Panc1 (cell line): ENCODE measurements at regions not wholly inside any gene's neighbourhood (a gene's known extent, or its start where the extent isn't known, plus 50 kb on each side); places are given as distances from the start of the nearest gene placed in this dataset.

Experiments
- ATAC-seq: fragments of 200-7000 bp; cut with Tn5 transposase; 2 replicates; pipeline ENCODE4 v1.9.1; 2020; ENCODE audit warnings: mild to moderate bottlenecking, moderate library complexity
- BruUV-seq: library from RNA; stranded (reverse); fragments of 400-500 nt; replicated peaks from 2 replicates; lab custom pipeline; 2021; lab: Mats Ljungman, UMichigan
- CTCF ChIA-PET: fragments of 300-600 bp; sonication (Branson Sonifier 250); formaldehyde crosslinking; loops from one replicate; lab custom pipeline; 2022; ENCODE audit warnings: antibody characterized with exemption; lab: Charles Lee
- POLR2A ChIA-PET: fragments of 300-600 bp; sonication (Branson Sonifier 250); formaldehyde crosslinking; loops from one replicate; lab custom pipeline; 2022; ENCODE audit warnings: antibody characterized with exemption; lab: Charles Lee
- DNase-seq: peaks from one replicate; pipeline ENCODE4 v3.0.0-alpha.2; 2010; ENCODE audit warnings: low read depth, low spot score
- H3K27ac ChIP-seq: 2 replicates; pipeline ENCODE4 v1.5.1; 2011; ENCODE audit warnings: mild to moderate bottlenecking, low read length, inconsistent platforms
- H3K27me3 ChIP-seq: fragments of 200-500 bp; sonication (Bioruptor generic); 2 replicates; pipeline ENCODE4 v1.6.0; 2014; ENCODE audit warnings: low read length, inconsistent platforms; ENCODE audit not compliant: control insufficient read depth, insufficient read depth
- H3K36me3 ChIP-seq: fragments of 200-500 bp; sonication (Bioruptor generic); 2 replicates; pipeline ENCODE4 v1.5.1; 2014; ENCODE audit warnings: inconsistent platforms, mild to moderate bottlenecking, low read length, moderate library complexity; ENCODE audit not compliant: control insufficient read depth, insufficient read depth
- H3K4me1 ChIP-seq: 2 replicates; pipeline ENCODE4 v1.5.1; 2011; ENCODE audit warnings: inconsistent platforms, mild to moderate bottlenecking, low read length, moderate library complexity; ENCODE audit not compliant: control insufficient read depth, insufficient read depth
- H3K4me3 ChIP-seq, 2 experiments: 2 replicates each; pipeline ENCODE4 v1.5.1; 2011 to 2012; ENCODE audit warnings: low read depth in 2 of 2, low read length in 2 of 2, mild to moderate bottlenecking in 2 of 2, inconsistent platforms in 1 of 2, moderate library complexity in 1 of 2
- H3K9me3 ChIP-seq: fragments of 200-500 bp; sonication (Bioruptor generic); 2 replicates; pipeline ENCODE4 v1.5.1; 2014; ENCODE audit warnings: low read depth, mild to moderate bottlenecking, inconsistent platforms, low read length, moderate library complexity; ENCODE audit not compliant: control insufficient read depth, insufficient read depth
- POLR2AphosphoS5 ChIP-seq: IDR thresholded peaks from 2 replicates; pipeline ENCODE4 v1.6.1; 2012; ENCODE audit warnings: mild to moderate bottlenecking, low read depth, low read length, moderate library complexity
- SIN3A ChIP-seq: IDR thresholded peaks from 2 replicates; pipeline ENCODE4 v1.6.1; 2012; ENCODE audit warnings: low read depth, mild to moderate bottlenecking, low read length, moderate library complexity, borderline replicate concordance; ENCODE audit not compliant: insufficient read depth
- TCF7L2 ChIP-seq: IDR thresholded peaks from 2 replicates; pipeline ENCODE4 v1.6.1; 2011; ENCODE audit warnings: mild to moderate bottlenecking, low read depth, low read length, inconsistent platforms
- in situ Hi-C: cut with HindIII; loops from 2 replicates; pipeline ENCODE4 v1.10.0; 2016; ENCODE audit warnings: low sequenced_read_pairs, low pct_unique_long_range_greater_than_20kb
- intact Hi-C: fragments of 100-400 bp; cut with micrococcal nuclease; formaldehyde crosslinking; loops from one replicate; pipeline ENCODE4 v1.10.0; 2022; ENCODE audit not compliant: unreplicated experiment
- TF ChIP-seq, protein P1 (sequence below): fragments of 450-650 bp; IDR thresholded peaks from 2 replicates; pipeline ENCODE4 v1.5.1; 2017; ENCODE audit warnings: mild to moderate bottlenecking
- TF ChIP-seq, protein P2 (sequence below), 2 experiments: IDR thresholded peaks; 2 replicates each; pipeline ENCODE4 v1.6.1; 2011 to 2012; ENCODE audit warnings: low read depth in 2 of 2, control low read depth in 1 of 2, low read length in 1 of 2, mild to moderate bottlenecking in 1 of 2, moderate library complexity in 1 of 2; ENCODE audit not compliant: insufficient read depth in 1 of 2

DNA sequence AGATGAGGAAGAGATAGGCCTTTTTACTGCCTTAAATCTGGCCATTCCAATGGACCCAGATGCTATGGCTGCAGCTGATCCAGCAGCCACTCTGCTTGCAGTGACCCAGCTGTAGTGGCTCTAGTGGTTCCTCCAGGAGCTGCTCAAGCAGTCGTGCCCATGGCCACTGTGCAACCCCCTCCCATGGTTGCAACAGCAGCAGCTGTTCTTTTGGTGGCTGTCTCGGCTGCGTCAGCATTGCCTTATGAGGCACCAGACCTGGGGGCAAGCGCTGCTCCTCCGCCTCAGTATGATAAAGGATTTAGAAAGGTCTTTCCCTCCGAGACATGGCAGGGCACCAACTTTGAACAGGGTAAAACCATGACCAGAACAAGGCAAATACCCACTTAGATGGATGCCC, 384.9 kb upstream of the DCC start:
- ChIA-PET CTCF (no interaction called here), POLR2A (no interaction called here)
- TF ChIP-seq, protein P1, sequence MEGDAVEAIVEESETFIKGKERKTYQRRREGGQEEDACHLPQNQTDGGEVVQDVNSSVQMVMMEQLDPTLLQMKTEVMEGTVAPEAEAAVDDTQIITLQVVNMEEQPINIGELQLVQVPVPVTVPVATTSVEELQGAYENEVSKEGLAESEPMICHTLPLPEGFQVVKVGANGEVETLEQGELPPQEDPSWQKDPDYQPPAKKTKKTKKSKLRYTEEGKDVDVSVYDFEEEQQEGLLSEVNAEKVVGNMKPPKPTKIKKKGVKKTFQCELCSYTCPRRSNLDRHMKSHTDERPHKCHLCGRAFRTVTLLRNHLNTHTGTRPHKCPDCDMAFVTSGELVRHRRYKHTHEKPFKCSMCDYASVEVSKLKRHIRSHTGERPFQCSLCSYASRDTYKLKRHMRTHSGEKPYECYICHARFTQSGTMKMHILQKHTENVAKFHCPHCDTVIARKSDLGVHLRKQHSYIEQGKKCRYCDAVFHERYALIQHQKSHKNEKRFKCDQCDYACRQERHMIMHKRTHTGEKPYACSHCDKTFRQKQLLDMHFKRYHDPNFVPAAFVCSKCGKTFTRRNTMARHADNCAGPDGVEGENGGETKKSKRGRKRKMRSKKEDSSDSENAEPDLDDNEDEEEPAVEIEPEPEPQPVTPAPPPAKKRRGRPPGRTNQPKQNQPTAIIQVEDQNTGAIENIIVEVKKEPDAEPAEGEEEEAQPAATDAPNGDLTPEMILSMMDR = no peak
- TF ChIP-seq TCF7L2 = no peak
- no peak for TF ChIP-seq SIN3A
- TF ChIP-seq, protein P2, sequence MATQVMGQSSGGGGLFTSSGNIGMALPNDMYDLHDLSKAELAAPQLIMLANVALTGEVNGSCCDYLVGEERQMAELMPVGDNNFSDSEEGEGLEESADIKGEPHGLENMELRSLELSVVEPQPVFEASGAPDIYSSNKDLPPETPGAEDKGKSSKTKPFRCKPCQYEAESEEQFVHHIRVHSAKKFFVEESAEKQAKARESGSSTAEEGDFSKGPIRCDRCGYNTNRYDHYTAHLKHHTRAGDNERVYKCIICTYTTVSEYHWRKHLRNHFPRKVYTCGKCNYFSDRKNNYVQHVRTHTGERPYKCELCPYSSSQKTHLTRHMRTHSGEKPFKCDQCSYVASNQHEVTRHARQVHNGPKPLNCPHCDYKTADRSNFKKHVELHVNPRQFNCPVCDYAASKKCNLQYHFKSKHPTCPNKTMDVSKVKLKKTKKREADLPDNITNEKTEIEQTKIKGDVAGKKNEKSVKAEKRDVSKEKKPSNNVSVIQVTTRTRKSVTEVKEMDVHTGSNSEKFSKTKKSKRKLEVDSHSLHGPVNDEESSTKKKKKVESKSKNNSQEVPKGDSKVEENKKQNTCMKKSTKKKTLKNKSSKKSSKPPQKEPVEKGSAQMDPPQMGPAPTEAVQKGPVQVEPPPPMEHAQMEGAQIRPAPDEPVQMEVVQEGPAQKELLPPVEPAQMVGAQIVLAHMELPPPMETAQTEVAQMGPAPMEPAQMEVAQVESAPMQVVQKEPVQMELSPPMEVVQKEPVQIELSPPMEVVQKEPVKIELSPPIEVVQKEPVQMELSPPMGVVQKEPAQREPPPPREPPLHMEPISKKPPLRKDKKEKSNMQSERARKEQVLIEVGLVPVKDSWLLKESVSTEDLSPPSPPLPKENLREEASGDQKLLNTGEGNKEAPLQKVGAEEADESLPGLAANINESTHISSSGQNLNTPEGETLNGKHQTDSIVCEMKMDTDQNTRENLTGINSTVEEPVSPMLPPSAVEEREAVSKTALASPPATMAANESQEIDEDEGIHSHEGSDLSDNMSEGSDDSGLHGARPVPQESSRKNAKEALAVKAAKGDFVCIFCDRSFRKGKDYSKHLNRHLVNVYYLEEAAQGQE (IDR thresholded peaks at IDR 0.05; ENCODE audit: insufficient read depth in 1 of 2, low read depth in 2 of 2, low read length in 1 of 2) = no peak
- no peak for TF ChIP-seq POLR2AphosphoS5

DNA sequence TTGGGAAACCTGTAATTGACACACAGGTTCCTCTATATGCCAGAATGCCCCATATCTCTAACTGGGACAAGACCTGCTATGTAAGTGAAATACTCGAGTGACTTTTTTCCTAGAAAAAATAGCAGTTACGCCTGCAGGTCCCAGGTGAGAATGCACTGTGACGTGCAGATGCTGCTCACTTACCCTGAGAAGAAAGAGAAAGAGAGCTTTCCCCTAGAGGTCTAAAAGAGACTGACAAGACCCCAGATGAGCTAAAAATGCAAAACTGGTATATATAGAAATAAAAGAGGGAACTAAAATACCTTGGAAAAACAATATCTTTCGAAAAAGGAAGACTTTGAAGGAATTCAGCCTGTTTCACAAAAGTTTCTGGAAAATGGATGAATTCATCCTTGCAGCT, 383.0 kb upstream of the DCC start:
- Histone ChIP-seq H3K27ac (no peak overlapping the region), H3K4me3 (no peak overlapping the region), H3K4me1 (no peaks in the 10 kb centered on the region), H3K36me3 (no peaks in the 10 kb centered on the region), H3K27me3 (no peaks in the 10 kb centered on the region), H3K9me3 (no peaks in the 10 kb centered on the region)
- BruUV-seq = no TSS peak
- intact Hi-C loops (no loop called here), in situ Hi-C loops (no loop called here)
- ChIA-PET CTCF (no interaction called here), POLR2A (no interaction called here)
- DNase-seq = no peak
- TF ChIP-seq, protein P1 = no peak
- TF ChIP-seq, protein P2 (IDR thresholded peaks at IDR 0.05; ENCODE audit: insufficient read depth in 1 of 2, low read depth in 2 of 2, low read length in 1 of 2) = no peak
- TF ChIP-seq POLR2AphosphoS5 = no peak
- no peak for TF ChIP-seq SIN3A
- no peak for TF ChIP-seq TCF7L2
- no peak for ATAC-seq

More for the DNA sequence above, 384.9 kb upstream of the DCC start:
- H3K4me1 ChIP-seq = no peaks in the 10 kb centered on the region
- no peaks in the 10 kb centered on the region for H3K9me3 ChIP-seq
- ATAC-seq (no peak), DNase-seq (no peak)
- intact Hi-C loops (no loop called here), in situ Hi-C loops (no loop called here)
- no peaks in the 10 kb centered on the region for H3K36me3 ChIP-seq
- H3K27ac ChIP-seq = no peak overlapping the region
- no peaks in the 10 kb centered on the region for H3K27me3 ChIP-seq
- BruUV-seq = no TSS peak
- H3K4me3 ChIP-seq = no peak overlapping the region
